B cell (primary cell): ENCODE measurements at regions not wholly inside any gene's neighbourhood (a gene's known extent, or its start where the extent isn't known, plus 50 kb on each side); places are given as distances from the start of the nearest gene placed in this dataset.
"Not testable (repeated sequence)": the region's sequence is repeated elsewhere in the genome, so short reads cannot be mapped to it uniquely, and the experiment has no call there.

ENCODE experiments used
- CTCF ChIP-seq: fragments of 200-600 bp; IDR thresholded peaks from one replicate; pipeline ENCODE4 v1.8.0; 2022; ENCODE audit warnings: antibody characterized with exemption, mild to moderate bottlenecking
- EZH2 ChIP-seq: IDR thresholded peaks from 2 replicates; pipeline ENCODE4 v1.6.1; 2012; ENCODE audit warnings: borderline replicate concordance, low read depth, mild to moderate bottlenecking, moderate library complexity, low read length; ENCODE audit not compliant: insufficient read depth, poor library complexity, severe bottlenecking

- TF ChIP-seq CTCF, EZH2: not testable (repeated sequence)
Measured at GRCh38 chr16:77506492-77506891, 71.7 kb upstream of the ADAMTS18 start.
